ENCODE measurements at regions not wholly inside any gene's neighbourhood (a gene's known extent, or its start where the extent isn't known, plus 50 kb on each side); places are given as distances from the start of the nearest gene placed in this dataset.
"Not testable (repeated sequence)": the region's sequence is repeated elsewhere in the genome, so short reads cannot be mapped to it uniquely, and the experiment has no call there.

DNA sequence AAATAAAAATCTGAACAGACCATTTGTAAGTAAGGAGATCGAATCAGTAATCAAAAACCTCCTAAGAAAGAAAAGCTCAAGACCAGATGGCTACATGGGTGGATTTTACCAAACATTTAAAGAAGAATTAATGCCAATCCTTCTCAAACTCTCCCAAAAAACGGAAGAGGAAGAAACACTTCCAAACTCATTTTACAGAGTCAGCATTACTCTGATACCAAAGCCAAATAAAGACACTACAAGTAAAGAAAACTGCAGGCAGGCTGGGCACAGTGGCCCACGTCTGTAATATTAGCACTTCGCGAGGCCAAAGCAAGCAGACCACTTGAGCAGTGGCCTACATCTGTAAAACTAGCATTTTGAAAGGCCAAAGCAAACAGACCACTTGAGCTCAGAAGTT is 159.8 kb downstream of the DPY19L2 start:
- no peak for ATAC-seq
- intact Hi-C loops (cut with DNase I, micrococcal nuclease), result no loop called here

DNA sequence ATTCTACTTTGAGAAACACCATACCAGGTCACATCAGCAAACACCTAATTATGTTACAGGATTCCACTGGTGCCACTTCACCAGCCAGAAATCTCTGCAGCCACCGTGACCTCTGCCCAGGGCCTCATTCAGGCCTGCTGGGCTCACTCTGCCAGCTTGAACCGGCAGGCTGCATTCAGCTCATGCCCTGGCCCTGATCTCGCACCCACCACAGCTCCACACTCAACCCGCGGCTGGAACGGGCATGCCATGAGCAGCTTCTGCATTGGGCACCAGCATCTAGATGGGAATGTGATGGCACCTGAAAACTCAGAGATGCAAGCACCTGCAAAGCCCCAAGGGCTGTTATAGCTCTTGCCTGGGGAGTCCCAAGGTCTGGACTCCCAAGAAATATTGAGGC is 168.7 kb downstream of the DPY19L2 start:
- ATAC-seq, result no peak
- intact Hi-C loops (cut with DNase I, micrococcal nuclease), result no loop called here
- no peak for DNase-seq

More for the DNA sequence above, 159.8 kb downstream of the DPY19L2 start:
- DNase-seq, result no peak

DNA sequence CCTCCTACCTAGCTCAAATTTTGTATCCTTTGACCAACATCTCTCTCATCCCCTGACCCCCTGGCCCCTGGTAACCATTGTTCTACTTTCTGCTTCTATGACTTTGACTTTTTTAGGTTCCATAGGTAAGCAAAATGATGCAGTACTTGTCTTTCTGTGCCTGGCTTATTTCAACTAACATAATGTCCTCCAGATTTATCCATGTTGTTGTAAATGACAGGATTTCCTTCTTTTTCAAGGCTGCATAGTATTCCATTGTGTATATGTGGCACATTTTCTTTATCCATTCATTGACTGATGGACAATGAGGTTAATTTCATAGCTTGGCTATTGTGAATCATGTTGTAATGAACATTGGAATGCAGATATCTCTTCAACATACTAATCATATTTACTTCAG is 170.1 kb downstream of the DPY19L2 start:
- no peak for ATAC-seq
- intact Hi-C loops (cut with DNase I, micrococcal nuclease), result no loop called here
- DNase-seq, result no peak

DNA sequence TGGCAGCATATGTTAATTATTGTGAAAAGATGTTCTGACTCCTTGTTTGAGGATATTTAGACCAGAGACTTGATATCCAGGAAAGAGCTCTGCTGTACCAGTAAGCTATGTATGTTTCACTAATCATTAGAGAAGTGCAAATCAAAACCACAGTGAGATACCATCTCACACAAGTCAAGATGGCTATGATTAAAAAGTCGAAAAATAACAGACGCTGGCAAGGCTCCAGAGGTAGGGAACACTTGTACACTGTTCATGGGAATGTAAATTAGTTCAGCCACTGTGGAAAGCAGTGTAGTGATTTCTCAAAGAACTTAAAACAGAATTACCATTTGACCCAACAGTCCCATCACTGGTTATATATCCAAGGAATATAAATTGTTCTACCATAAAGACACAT is 171.6 kb downstream of the DPY19L2 start:
- intact Hi-C loops (cut with DNase I, micrococcal nuclease), result no loop called here
- ATAC-seq, result no peak
- DNase-seq, result no peak

DNA sequence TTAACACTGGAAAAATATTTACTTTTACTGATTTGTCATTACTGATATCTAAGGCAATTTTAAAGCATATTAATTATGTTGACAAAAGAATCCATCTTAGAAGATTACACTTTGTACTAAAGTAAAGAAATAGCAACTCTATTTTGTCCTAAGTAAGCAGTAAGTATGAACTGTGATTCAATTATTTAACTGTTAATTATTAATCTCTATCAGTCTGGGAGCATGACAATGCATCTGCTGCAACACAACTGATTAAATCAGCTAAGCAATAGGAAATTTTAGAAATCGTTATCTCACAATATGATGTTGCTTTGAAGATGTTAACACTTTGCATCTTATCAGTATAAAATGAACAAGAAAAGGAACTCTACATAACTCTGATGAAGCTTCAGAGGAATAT is 172.3 kb downstream of the DPY19L2 start:
- intact Hi-C loops (cut with DNase I, micrococcal nuclease), result no loop called here
- no peak for ATAC-seq
- no peak for DNase-seq

DNA sequence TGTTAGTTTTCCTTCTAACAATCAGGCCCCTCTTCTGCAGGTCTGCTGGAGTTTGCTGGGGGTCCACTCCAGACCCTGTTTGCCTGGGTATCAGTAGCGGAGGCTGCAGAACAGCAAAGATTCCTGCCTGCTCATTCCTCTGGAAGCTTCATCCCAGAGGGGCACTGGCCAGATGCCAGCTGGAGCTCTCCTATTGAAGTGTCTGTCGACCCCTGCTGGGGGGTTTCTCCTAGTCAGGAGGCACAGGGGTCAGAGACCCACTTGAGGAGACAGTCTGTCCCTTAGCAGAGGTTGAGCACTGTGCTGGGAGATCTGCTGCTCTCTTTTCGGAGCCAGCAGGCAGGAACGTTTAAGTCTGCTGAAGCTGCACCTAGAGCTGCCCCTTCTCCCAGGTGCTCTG is 174.9 kb downstream of the DPY19L2 start:
- ATAC-seq; intact Hi-C loops (cut with DNase I, micrococcal nuclease); DNase-seq: not testable (repeated sequence)

DNA sequence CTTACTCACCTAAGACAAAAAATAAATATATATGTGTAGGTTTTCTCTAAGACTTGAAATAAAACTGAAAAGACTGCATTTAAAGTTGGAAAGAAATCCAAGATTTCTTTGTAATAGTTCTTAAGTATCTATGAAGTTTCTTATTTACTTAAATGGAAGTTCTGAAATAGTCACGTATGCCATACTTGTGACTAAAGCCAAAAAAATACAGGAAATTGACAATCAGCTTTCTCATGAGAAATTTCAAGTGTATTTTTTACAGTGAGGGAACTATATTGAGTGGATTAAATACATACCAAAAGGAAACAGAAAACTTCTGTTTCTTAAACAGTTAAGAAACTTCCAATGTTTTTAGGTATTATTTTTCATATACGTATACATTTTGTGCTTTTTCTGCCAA is 188.1 kb downstream of the DPY19L2 start:
- intact Hi-C loops (cut with DNase I, micrococcal nuclease), result no loop called here
- DNase-seq (no peak), ATAC-seq (no peak)

DNA sequence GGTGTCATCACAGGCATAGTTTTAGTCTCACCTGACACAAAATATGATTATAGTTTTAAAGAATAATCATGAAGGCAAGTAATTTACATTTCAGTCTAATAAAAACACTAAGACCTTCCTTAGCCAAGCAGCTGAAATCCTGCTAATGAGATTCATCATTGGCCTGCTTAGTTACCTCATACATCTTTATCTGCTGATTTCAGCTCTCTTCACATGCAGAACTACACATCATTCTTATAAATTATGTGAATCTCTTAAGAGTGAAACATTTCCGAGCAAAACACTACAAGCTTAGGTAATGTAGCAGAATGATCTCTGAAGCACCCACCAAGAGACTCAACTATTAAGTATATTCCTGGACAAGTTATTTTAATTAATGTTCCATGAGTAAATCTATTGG is 198.1 kb downstream of the DPY19L2 start:
- intact Hi-C loops (cut with DNase I, micrococcal nuclease), result no loop called here
- DNase-seq (no peak), ATAC-seq (no peak)

DNA sequence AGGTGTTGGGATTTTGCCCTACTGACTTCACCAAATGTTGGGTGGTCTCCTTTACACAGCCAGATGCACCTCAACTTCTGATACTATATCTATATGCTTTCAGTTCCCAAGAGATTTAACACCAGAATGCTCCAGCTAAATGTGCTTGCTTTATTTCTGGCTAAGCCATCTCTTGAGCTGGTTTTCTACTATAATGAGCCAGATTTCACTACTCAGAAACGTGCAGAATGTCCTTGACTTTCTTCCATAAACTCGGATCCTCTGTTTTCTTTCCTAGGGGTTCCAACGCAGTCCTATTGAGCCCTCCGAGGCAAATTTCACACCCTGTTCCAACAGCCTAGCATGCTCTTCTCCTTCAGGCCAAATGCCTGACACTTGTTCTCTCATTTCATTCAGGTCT is 200.3 kb downstream of the DPY19L2 start:
- ATAC-seq (no peak), DNase-seq (no peak)
- intact Hi-C loops (cut with DNase I, micrococcal nuclease), result no loop called here

DNA sequence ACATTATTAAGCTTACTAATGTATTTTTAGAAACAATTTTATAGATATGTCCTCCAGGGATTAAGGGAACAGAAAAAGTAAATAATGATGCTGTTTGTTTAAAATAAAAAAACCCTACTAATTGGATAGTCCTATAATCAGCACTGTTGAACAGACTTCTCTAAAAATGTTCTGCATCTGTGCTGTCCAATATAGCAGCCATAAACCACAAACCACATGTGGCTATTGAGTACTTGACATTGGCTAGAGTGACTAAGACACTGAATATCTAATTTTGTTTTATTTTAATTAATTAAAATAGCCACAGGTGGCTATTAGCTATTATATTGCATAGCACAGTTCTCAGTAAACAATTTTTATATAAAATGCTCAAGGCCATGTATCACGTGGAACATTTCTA is 210.4 kb downstream of the DPY19L2 start:
- ATAC-seq (no peak), DNase-seq (no peak)
- intact Hi-C loops (cut with DNase I, micrococcal nuclease), result no loop called here

DNA sequence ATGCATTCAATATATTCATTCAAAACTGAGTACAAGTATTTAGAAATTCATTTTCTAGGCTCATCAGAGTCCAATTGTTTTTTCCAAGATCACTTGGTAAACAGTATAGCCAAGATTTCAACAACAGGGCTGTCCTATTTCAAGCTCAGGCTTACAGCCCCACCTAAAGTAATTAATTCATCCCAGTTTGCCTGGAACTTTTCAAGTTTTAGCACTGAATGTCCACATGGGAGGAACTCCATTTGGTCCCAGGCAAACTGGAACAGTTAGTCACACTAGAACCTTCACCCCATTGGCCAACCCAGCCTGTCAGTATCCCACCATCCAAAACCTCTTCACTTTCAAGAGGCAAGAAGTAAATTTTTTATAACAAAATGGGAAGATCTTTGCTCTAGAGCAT is 210.9 kb downstream of the DPY19L2 start:
- ATAC-seq (no peak), DNase-seq (no peak)
- intact Hi-C loops (cut with DNase I, micrococcal nuclease), result no loop called here

DNA sequence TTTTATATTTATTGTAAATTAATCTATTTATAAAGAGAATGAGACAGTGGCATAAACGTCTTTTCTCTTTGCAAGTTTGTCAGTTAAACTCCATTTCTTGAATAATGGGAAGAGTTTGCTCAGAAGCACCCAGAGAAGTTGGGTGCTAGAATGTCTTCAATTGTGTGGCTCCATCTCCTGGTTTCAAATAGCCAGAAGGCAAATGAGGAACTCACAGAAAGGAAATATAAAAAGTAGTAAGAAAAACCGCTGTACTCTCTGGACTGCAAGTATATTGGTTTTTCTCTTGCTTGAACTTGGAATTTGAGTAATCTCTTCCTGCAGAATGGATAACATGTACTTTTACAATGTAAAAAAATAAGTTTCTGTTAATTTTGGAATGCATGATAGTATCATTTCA is 217.5 kb downstream of the DPY19L2 start:
- intact Hi-C loops (cut with DNase I, micrococcal nuclease), result no loop called here
- DNase-seq, result no peak
- ATAC-seq, result no peak

DNA sequence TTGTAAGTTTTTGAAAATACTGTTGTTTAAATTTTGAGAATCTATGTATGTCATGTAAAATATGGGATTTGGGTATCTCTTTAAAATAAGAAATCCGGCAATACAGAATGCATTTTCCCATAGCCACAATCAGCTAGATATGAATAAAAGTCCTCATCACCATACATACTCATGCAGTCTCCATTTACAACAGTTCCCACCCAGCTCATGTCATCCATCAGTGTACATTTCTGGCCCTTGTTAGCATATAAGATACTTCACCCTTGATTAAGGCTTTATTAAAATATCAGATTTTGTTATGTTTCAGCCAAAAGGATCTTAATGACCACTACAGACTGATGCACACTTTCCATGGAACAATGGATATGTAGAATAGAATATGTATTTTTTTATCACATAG is 218.0 kb downstream of the DPY19L2 start:
- DNase-seq (no peak), ATAC-seq (no peak)
- intact Hi-C loops (cut with DNase I, micrococcal nuclease), result no loop called here

DNA sequence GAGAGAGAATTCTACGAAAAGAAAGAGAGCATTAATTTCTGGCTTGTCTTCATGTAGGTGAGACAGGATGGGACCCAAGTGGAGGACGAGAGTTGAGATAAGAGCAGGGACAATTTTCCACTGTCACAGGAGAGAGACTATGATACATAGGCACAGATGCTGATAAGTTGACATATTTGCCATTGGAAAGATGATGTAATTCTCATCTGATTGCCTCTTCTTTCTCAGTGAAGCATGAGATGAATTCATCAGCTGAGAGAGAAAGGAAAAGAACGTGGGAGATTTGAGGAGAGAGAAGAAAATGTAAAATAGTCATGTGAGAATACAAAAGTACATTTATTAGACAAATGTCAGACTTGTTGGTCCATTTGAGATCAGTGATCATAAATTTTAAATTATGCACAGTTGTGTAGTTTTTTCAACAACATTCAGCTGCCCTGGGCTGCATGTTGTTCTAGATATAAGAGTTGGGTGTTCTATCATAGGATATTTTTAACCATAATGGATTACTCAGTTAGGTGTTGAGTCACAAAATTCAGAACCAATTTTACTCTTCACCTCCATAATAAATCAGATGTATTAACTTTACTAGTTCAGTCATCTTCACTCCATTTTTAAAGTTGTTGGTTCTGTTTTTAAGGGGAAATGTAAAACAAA is 222.9 kb downstream of the DPY19L2 start:
- intact Hi-C loops (cut with DNase I, micrococcal nuclease), result no loop called here
- ATAC-seq (no peak), DNase-seq (no peak)

DNA sequence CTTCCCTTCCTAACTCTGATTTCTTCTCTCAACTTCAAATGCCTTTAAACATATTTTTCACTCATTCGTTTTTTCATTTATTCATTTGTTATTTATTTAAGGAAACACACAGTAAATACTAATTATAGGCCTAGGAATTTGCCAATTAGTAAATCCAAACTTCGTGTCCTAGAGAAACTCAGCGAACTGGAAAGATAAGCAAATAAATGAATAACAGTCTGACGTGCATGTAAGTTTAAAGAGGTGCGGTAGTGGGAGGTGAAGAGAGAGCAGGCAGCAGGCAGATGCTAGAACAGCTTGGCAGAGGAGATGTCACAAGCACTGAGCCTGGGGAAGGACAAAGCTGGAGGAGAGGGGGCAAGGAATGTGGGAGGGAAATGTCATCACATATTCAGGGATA is 228.2 kb downstream of the DPY19L2 start:
- intact Hi-C loops (cut with DNase I, micrococcal nuclease), result no loop called here
- DNase-seq, result no peak
- ATAC-seq, result no peak

DNA sequence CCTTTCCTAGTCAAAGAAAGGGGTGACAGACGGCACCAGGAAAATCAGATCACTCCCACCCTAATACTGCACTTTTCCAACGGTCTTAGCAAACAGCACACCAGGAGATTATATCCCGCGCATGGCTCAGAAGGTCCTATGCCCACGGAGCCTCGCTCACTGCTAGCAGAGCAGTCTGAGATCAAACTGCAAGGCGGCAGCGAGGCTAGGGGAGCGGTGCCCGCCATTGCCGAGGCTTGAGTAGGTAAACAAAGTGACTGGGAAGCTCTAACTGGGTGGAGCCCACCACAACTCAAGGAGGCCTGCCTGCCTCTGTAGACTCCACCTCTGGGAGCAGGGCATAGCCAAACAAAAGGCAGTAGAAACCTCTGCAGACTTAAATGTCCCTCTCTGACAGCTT is 233.9 kb downstream of the DPY19L2 start:
- ATAC-seq, result not testable (repeated sequence)

DNA sequence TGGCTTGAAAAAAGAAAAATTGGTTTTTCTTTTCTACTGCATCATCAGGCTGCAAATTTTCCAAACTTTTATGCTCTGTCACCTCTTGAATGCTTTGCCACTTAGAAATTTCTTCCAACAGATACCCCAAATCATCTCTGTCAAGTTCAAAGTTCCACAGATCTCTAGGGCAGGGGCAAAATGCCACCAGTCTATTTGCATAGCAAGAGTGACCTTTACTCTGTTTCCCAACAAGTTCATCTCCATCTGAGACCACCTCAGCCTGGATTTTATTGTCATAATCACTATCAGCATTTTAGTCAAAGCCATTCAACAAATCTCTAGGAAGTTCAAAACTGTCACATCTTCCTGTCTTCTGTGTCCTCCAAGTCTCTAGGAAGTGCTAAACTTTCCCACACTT is 240.3 kb downstream of the DPY19L2 start:
- intact Hi-C loops (cut with DNase I, micrococcal nuclease); DNase-seq; ATAC-seq: not testable (repeated sequence)

More for the DNA sequence above, 233.9 kb downstream of the DPY19L2 start:
- intact Hi-C loops (cut with DNase I, micrococcal nuclease); DNase-seq: not testable (repeated sequence)

DNA sequence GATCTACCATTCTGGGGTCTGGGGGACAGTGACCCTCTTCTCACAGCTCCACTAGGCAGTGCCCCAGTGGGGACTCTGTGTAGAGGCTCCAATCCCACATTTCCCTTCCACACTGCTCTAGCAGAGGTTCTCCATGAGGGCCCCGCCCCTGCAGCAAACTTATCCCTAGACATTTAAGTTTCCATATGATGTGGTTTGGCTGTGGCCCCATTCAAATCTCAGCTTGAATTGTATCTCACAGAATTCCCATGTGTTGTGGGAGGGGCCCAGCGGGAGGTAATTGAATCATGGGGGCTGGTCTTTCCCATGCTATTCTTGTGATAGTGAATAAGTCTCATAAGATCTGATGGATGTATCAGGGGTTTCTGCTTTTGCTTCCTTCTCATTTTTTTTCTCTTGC is 241.3 kb downstream of the DPY19L2 start:
- DNase-seq; intact Hi-C loops (cut with DNase I, micrococcal nuclease); ATAC-seq: not testable (repeated sequence)

DNA sequence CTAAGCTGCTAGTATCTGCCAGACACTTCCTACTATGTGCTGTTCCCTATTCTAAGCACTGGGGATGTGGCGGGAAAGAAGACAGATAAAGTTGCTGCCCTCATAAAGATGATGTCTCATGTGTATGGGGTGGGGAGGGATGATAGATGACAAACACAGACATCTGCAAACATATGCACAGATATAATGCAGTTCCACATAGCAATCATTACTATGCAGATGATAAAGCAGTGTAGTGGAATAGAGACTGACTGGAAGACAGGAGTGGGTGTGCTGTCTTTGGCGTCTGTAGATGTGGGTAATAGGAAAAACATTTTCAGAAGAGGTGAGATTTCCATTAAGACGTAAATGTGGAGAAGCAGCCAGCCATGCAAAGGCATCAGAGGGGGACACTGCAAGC is 243.6 kb downstream of the DPY19L2 start:
- ATAC-seq (no peak), DNase-seq (no peak)
- intact Hi-C loops (cut with DNase I, micrococcal nuclease), result no loop called here

DNA sequence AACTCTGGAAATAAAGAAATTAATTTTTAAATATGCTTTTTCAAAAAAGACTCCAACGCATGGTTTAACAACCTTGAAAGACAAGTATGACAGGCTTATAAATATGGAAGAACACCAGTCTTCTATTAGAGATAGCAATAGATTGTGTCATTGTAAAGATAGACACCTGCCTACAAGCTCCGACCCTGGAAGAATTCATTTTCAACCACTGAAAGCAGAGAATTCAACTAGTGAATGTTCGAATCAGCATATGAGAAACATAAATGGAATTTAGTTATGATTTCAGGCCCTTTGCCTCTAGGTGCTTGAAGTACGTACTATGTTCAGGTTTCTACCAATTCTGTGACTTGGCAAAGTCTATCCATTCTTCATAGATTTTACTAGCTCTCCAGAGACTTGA is 244.5 kb downstream of the DPY19L2 start:
- ATAC-seq (no peak), DNase-seq (no peak)
- intact Hi-C loops (cut with DNase I, micrococcal nuclease), result no loop called here

DNA sequence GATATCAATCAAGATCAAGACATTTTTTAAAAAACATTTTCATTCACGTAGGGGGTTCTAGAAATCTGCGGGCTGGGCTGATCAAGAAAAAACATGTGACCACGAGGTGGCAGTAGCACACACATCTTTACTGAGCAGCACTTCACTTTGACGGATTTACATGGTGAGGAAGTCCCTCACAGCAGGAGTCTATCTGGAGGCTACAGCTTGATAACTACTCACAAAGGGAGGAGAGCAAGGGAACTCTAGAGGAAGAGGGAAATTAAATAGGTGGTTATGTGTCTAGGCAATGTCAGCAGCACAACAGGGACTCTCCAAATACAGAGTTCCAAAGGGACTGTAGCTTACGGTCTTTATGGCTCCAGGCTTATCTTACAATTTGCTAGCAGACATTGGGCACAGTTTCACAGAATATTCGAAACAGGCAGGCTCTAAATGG is 248.1 kb downstream of the DPY19L2 start:
- intact Hi-C loops (cut with DNase I, micrococcal nuclease), result no loop called here

More for the DNA sequence above, 248.1 kb downstream of the DPY19L2 start:
- ATAC-seq, result peak; percentile 77
- DNase-seq, result peak in 1 of 2 donors; percentile 42
